H1 (cell line): ENCODE measurements at regions not wholly inside any gene's neighbourhood (a gene's known extent, or its start where the extent isn't known, plus 50 kb on each side); places are given as distances from the start of the nearest gene placed in this dataset.
"Not testable (repeated sequence)": the region's sequence is repeated elsewhere in the genome, so short reads cannot be mapped to it uniquely, and the experiment has no call there.

Experiments used
- CBX5 ChIP-seq: fragments of 300-800, 300-1000 bp; sonication (generic); IDR thresholded peaks from 2 replicates; pipeline ENCODE4 v1.7.1; 2016; ENCODE audit warnings: antibody characterized with exemption, low read length, low read depth
- CTCF ChIP-seq, 3 experiments: IDR thresholded peaks; 1 replicate in 2 of 3; 2 replicates in 1 of 3; pipeline versions ENCODE4 v1.5.1 to v1.6.1; 2011; ENCODE audit warnings: low read length in 3 of 3, mild to moderate bottlenecking in 3 of 3, inconsistent platforms in 2 of 3, low read depth in 1 of 3, moderate library complexity in 1 of 3; ENCODE audit not compliant: insufficient read depth in 1 of 3; ENCODE audit errors: control extremely low read depth in 1 of 3
- GTF2F1 ChIP-seq: IDR thresholded peaks from 2 replicates; pipeline ENCODE4 v1.6.1; 2012; ENCODE audit warnings: low read depth, low read length, improper control_type of control experiment, borderline replicate concordance
- HDAC2 ChIP-seq, 2 experiments: fragments of 300-600 bp in 1 of 2; sonication (generic) in 1 of 2; IDR thresholded peaks; 2 replicates each; pipeline ENCODE4 v1.6.1; 2011 to 2012; ENCODE audit warnings: low read depth in 2 of 2, low read length in 2 of 2, mild to moderate bottlenecking in 2 of 2, moderate library complexity in 2 of 2, borderline replicate concordance in 1 of 2, inconsistent platforms in 1 of 2
- HDAC6 ChIP-seq: IDR thresholded peaks from one replicate; pipeline ENCODE4 v1.7.1; 2012; ENCODE audit warnings: low read depth, mild to moderate bottlenecking, inconsistent platforms, low read length, moderate library complexity
- KDM1A ChIP-seq: fragments of 200-600, 300-600 bp; sonication (generic); IDR thresholded peaks from 2 replicates; pipeline ENCODE4 v1.7.1; 2016; ENCODE audit warnings: mild to moderate bottlenecking, low read length, borderline replicate concordance
- TAF1 ChIP-seq: IDR thresholded peaks from 2 replicates; pipeline ENCODE4 v1.6.1; 2011; ENCODE audit warnings: mild to moderate bottlenecking, low read depth, low read length

DNA sequence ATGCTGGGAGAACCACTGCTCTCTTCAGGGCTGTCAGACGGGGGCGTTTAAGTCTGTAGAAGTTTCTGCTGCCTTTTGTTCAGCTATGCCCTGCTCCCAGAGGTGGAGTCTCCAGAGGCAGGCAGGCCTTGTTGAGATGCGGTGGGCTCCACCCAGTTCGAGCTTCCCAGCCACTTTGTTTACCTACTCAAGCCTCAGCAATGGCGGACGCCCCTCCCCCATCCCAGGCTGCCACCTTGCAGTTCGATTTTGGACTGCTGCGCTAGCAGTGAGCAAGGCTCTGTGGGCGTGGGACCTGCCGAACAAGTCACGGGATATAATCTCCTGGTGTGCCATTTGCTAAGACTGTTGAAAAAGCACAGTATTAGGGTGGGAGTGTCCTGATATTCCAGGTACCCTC, 1057.9 kb upstream of the LRRTM1 start:
- TF ChIP-seq GTF2F1; HDAC6; TAF1; CBX5; CTCF (IDR thresholded peaks at IDR 0.05; ENCODE audit: control extremely low read depth in 1 of 3, insufficient read depth in 1 of 3, low read depth in 1 of 3, low read length in 3 of 3); KDM1A; HDAC2 (IDR thresholded peaks at IDR 0.05; ENCODE audit: borderline replicate concordance in 1 of 2, low read depth in 2 of 2, low read length in 2 of 2): not testable (repeated sequence)
